SK-N-SH (cell line): ENCODE measurements at regions not wholly inside any gene's neighbourhood (a gene's known extent, or its start where the extent isn't known, plus 50 kb on each side); places are given as distances from the start of the nearest gene placed in this dataset.

Experiments used
- CTCF ChIA-PET: fragments of 300-600, 350-600 bp; formaldehyde crosslinking; extraction: SDS; loops from one replicate; lab custom pipeline; 2021; lab: Yijun Ruan, JAX
- POLR2A ChIA-PET: fragments of 350-600 bp; sonication (Branson Sonifier 250); formaldehyde crosslinking; extraction: SDS; loops from one replicate; lab custom pipeline; 2020; ENCODE audit warnings: antibody characterized with exemption, inconsistent platforms; lab: Yijun Ruan, JAX
- DNase-seq: peaks from one replicate; pipeline ENCODE4 v3.0.0; 2012
- H2AFZ ChIP-seq: fragments of 200-600 bp; sonication (generic); 2 replicates; pipeline ENCODE4 v1.8.1; 2016; ENCODE audit warnings: antibody characterized with exemption, mild to moderate bottlenecking, low read depth
- H3F3A ChIP-seq: fragments of 200-600 bp; sonication (generic); replicated peaks from 2 replicates; pipeline ENCODE3; 2016; ENCODE audit warnings: antibody characterized with exemption, mild to moderate bottlenecking; ENCODE audit not compliant: insufficient read depth
- H3K27ac ChIP-seq, 2 experiments: fragments of 200-500 bp in 1 of 2; fragments of 200-600 bp in 1 of 2; sonication (Bioruptor generic) in 1 of 2; sonication (generic), shearing (Covaris generic) in 1 of 2; 2 replicates each; pipeline versions ENCODE4 v1.5.1 to v1.6.1; 2014 to 2016; ENCODE audit warnings: low read depth in 2 of 2, inconsistent platforms in 1 of 2, low read length in 1 of 2, mild to moderate bottlenecking in 1 of 2, mixed read lengths in 1 of 2
- H3K27me3 ChIP-seq: fragments of 200-600 bp; sonication (generic), shearing (Covaris generic); 2 replicates; pipeline ENCODE4 v1.6.1; 2016; ENCODE audit warnings: mixed run types; ENCODE audit not compliant: insufficient read depth
- H3K36me3 ChIP-seq, 2 experiments: fragments of 200-500 bp in 1 of 2; fragments of 200-600 bp in 1 of 2; sonication (Bioruptor generic) in 1 of 2; sonication (generic) in 1 of 2; replicated peaks in 1 of 2; 2 replicates each; pipeline versions ENCODE3 to v1.5.1; 2014 to 2016; ENCODE audit warnings: low read length in 1 of 2, mild to moderate bottlenecking in 1 of 2; ENCODE audit not compliant: insufficient read depth in 2 of 2, control insufficient read depth in 1 of 2
- H3K4me1 ChIP-seq, 2 experiments: fragments of 200-500 bp in 1 of 2; fragments of 200-600 bp in 1 of 2; sonication (Bioruptor generic) in 1 of 2; sonication (generic), shearing (Covaris generic) in 1 of 2; 2 replicates each; pipeline versions ENCODE4 v1.5.1 to v1.6.1; 2014 to 2016; ENCODE audit warnings: low read depth in 1 of 2, low read length in 1 of 2, mixed run types in 1 of 2; ENCODE audit not compliant: insufficient read depth in 2 of 2, control insufficient read depth in 1 of 2
- H3K4me2 ChIP-seq: fragments of 200-600 bp; sonication (generic), shearing (Covaris generic); 2 replicates; pipeline ENCODE4 v1.6.1; 2017; ENCODE audit warnings: mixed run types
- H3K4me3 ChIP-seq, 2 experiments: fragments of 200-500 bp in 1 of 2; fragments of 200-600 bp in 1 of 2; sonication (Bioruptor generic) in 1 of 2; sonication (generic), shearing (Covaris generic) in 1 of 2; 2 replicates each; pipeline versions ENCODE4 v1.5.1 to v1.8.1; 2014 to 2016; ENCODE audit warnings: low read depth in 2 of 2, inconsistent platforms in 1 of 2, low read length in 1 of 2, mild to moderate bottlenecking in 1 of 2, mixed read lengths in 1 of 2, moderate library complexity in 1 of 2
- H3K79me2 ChIP-seq: fragments of 200-600 bp; sonication (generic); 2 replicates; pipeline ENCODE4 v1.8.1; 2017; ENCODE audit warnings: mild to moderate bottlenecking; ENCODE audit not compliant: insufficient read depth
- H3K9ac ChIP-seq: fragments of 200-600 bp; sonication (generic); 2 replicates; pipeline ENCODE4 v1.6.1; 2017; ENCODE audit warnings: mixed run types
- H3K9me2 ChIP-seq: fragments of 200-600 bp; sonication (generic); 2 replicates; pipeline ENCODE4 v1.6.1; 2017; ENCODE audit warnings: mixed run types
- H3K9me3 ChIP-seq: fragments of 200-600 bp; sonication (generic); 2 replicates; pipeline ENCODE4 v1.6.1; 2017; ENCODE audit warnings: mixed run types, mild to moderate bottlenecking, moderate library complexity
- H4K20me1 ChIP-seq: fragments of 200-600 bp; sonication (generic); 2 replicates; pipeline ENCODE4 v1.6.1; 2017; ENCODE audit warnings: mild to moderate bottlenecking, mixed run types; ENCODE audit not compliant: insufficient read depth
- EZH2phosphoT487 ChIP-seq: fragments of 200-600 bp; sonication (generic); IDR thresholded peaks from 2 replicates; pipeline ENCODE4 v1.6.1; 2017; ENCODE audit warnings: low read depth, mixed run types, mild to moderate bottlenecking, antibody characterized with exemption, moderate library complexity, borderline replicate concordance
- FOXJ3 ChIP-seq: sonication (generic); formaldehyde crosslinking; IDR thresholded peaks from 2 replicates; pipeline ENCODE4 v1.5.1; 2020; ENCODE audit warnings: mild to moderate bottlenecking, missing genetic modification reagents
- FOXM1 ChIP-seq: IDR thresholded peaks from 2 replicates; pipeline ENCODE4 v1.4.0; 2012; ENCODE audit warnings: low read depth, mild to moderate bottlenecking
- JUND ChIP-seq: IDR thresholded peaks from 2 replicates; pipeline ENCODE4 v1.4.0; 2012
- MXI1 ChIP-seq: IDR thresholded peaks from 2 replicates; pipeline ENCODE4 v1.6.1; 2012; ENCODE audit warnings: mild to moderate bottlenecking, low read depth, low read length, improper control_type of control experiment
- RAD21 ChIP-seq: IDR thresholded peaks from 2 replicates; pipeline ENCODE4 v1.6.1; 2012; ENCODE audit warnings: mild to moderate bottlenecking, low read length
- SIN3A ChIP-seq: IDR thresholded peaks from 2 replicates; pipeline ENCODE4 v1.6.1; 2012; ENCODE audit warnings: low read depth, mild to moderate bottlenecking, low read length, moderate library complexity, borderline replicate concordance
- TAF1 ChIP-seq: IDR thresholded peaks from 2 replicates; pipeline ENCODE4 v1.6.1; 2012; ENCODE audit warnings: low read depth, mild to moderate bottlenecking, low read length, moderate library complexity, borderline replicate concordance
- TCF12 ChIP-seq: IDR thresholded peaks from 2 replicates; pipeline ENCODE4 v1.4.0; 2012
- TF ChIP-seq, protein P1 (sequence below): IDR thresholded peaks from 2 replicates; pipeline ENCODE4 v1.4.0; 2012; ENCODE audit warnings: low read depth
- TF ChIP-seq, protein P2 (sequence below): IDR thresholded peaks from 2 replicates; pipeline ENCODE4 v1.6.1; 2012; ENCODE audit warnings: mild to moderate bottlenecking, low read depth, low read length, moderate library complexity
- TF ChIP-seq, protein P3 (sequence below): IDR thresholded peaks from 2 replicates; pipeline ENCODE4 v1.4.0; 2012; ENCODE audit warnings: low read depth, borderline replicate concordance
- TF ChIP-seq, protein P4 (sequence below): IDR thresholded peaks from 2 replicates; pipeline ENCODE4 v1.4.0; 2012; ENCODE audit warnings: low read depth, borderline replicate concordance

DNA sequence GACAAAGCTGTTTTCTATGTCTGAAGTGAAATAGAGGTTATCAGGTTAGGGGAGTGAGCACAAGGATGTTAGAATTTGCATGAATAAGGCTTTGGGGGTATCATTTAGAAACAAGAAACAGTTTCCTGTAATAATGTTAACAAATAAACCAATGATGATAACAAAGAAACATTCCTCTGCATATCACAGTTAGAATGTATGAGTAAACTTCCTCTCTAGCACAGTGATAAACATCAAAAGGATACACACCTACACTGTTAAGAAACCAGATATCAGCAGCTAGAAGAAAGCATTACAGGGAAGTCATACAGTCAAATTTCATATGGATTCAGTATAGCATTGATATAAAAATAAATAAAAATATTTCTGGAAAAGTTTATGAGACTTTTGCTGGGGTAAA is 340.0 kb upstream of the MAGEB16 start:
- no peaks in the 10 kb centered on the region for H3K79me2 ChIP-seq
- H3K4me2 ChIP-seq = no peak overlapping the region; the same call in 1 of the 2 replicates
- POLR2A ChIA-PET = no interaction called here

More for the DNA sequence above, 340.0 kb upstream of the MAGEB16 start:
- H3K27ac ChIP-seq = no peak overlapping the region
- H3K36me3 ChIP-seq = no peaks in the 10 kb centered on the region
- CTCF ChIA-PET = no interaction called here
- no peaks in the 10 kb centered on the region for H3K27me3 ChIP-seq
- TF ChIP-seq MXI1 (no peak), RAD21 (no peak), EZH2phosphoT487 (no peak), TAF1 (no peak), FOXM1 (no peak), FOXJ3 (CRISPR knock-in tag) (no peak), SIN3A (no peak), TCF12 (no peak), JUND (no peak)
- TF ChIP-seq, protein P1, sequence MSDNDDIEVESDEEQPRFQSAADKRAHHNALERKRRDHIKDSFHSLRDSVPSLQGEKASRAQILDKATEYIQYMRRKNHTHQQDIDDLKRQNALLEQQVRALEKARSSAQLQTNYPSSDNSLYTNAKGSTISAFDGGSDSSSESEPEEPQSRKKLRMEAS = no peak
- TF ChIP-seq, protein P2, sequence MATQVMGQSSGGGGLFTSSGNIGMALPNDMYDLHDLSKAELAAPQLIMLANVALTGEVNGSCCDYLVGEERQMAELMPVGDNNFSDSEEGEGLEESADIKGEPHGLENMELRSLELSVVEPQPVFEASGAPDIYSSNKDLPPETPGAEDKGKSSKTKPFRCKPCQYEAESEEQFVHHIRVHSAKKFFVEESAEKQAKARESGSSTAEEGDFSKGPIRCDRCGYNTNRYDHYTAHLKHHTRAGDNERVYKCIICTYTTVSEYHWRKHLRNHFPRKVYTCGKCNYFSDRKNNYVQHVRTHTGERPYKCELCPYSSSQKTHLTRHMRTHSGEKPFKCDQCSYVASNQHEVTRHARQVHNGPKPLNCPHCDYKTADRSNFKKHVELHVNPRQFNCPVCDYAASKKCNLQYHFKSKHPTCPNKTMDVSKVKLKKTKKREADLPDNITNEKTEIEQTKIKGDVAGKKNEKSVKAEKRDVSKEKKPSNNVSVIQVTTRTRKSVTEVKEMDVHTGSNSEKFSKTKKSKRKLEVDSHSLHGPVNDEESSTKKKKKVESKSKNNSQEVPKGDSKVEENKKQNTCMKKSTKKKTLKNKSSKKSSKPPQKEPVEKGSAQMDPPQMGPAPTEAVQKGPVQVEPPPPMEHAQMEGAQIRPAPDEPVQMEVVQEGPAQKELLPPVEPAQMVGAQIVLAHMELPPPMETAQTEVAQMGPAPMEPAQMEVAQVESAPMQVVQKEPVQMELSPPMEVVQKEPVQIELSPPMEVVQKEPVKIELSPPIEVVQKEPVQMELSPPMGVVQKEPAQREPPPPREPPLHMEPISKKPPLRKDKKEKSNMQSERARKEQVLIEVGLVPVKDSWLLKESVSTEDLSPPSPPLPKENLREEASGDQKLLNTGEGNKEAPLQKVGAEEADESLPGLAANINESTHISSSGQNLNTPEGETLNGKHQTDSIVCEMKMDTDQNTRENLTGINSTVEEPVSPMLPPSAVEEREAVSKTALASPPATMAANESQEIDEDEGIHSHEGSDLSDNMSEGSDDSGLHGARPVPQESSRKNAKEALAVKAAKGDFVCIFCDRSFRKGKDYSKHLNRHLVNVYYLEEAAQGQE = no peak
- TF ChIP-seq, protein P3, sequence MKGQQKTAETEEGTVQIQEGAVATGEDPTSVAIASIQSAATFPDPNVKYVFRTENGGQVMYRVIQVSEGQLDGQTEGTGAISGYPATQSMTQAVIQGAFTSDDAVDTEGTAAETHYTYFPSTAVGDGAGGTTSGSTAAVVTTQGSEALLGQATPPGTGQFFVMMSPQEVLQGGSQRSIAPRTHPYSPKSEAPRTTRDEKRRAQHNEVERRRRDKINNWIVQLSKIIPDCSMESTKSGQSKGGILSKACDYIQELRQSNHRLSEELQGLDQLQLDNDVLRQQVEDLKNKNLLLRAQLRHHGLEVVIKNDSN = no peak
- TF ChIP-seq, protein P4, sequence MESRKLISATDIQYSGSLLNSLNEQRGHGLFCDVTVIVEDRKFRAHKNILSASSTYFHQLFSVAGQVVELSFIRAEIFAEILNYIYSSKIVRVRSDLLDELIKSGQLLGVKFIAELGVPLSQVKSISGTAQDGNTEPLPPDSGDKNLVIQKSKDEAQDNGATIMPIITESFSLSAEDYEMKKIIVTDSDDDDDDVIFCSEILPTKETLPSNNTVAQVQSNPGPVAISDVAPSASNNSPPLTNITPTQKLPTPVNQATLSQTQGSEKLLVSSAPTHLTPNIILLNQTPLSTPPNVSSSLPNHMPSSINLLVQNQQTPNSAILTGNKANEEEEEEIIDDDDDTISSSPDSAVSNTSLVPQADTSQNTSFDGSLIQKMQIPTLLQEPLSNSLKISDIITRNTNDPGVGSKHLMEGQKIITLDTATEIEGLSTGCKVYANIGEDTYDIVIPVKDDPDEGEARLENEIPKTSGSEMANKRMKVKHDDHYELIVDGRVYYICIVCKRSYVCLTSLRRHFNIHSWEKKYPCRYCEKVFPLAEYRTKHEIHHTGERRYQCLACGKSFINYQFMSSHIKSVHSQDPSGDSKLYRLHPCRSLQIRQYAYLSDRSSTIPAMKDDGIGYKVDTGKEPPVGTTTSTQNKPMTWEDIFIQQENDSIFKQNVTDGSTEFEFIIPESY = no peak
- TF ChIP-seq, all 33 proteins: peak for 0
- no peak overlapping the region for H3K4me3 ChIP-seq
- no peak overlapping the region for H3K9ac ChIP-seq
- H3K9me3 ChIP-seq = no peaks in the 10 kb centered on the region
- no peak for DNase-seq
- no peaks in the 10 kb centered on the region for H3K4me1 ChIP-seq
- H4K20me1 ChIP-seq = no peaks in the 10 kb centered on the region
- no peak overlapping the region for H2AFZ ChIP-seq
- no peaks in the 10 kb centered on the region for H3K9me2 ChIP-seq
- H3F3A ChIP-seq = no peaks in the 10 kb centered on the region
